Heart right ventricle (tissue), 16 donors: ENCODE measurements at regions not wholly inside any gene's neighbourhood (a gene's known extent, or its start where the extent isn't known, plus 50 kb on each side); places are given as distances from the start of the nearest gene placed in this dataset.

ENCODE experiments used
- ATAC-seq, 8 donors: fragments of 200-7000 bp; cut with Tn5 transposase; one replicate each; pipeline ENCODE4 v1.9.1; 2020; ENCODE audit warnings: mild to moderate bottlenecking in 8 of 8, moderate library complexity in 8 of 8, moderate number of reproducible peaks in 1 of 8
- DNase-seq, 2 donors: peaks; one replicate each; pipeline ENCODE4 v3.0.0-alpha.2; 2020
- H3K27ac ChIP-seq, 10 donors: fragments of 200-600 bp; sonication (generic) in 2 of 10; one replicate each; pipeline versions ENCODE4 v1.5.0 to v1.8.0; 2020 to 2022; ENCODE audit warnings: mild to moderate bottlenecking in 3 of 10
- H3K27me3 ChIP-seq, 7 donors: fragments of 200-600 bp; one replicate each; pipeline ENCODE4 v1.8.0; 2021 to 2022; ENCODE audit warnings: mild to moderate bottlenecking in 2 of 7
- H3K36me3 ChIP-seq, 9 donors: fragments of 200-600 bp; sonication (generic) in 1 of 9; one replicate each; pipeline versions ENCODE4 v1.5.0 to v1.8.0; 2020 to 2022; ENCODE audit warnings: mild to moderate bottlenecking in 2 of 9
- H3K4me1 ChIP-seq, 9 donors: fragments of 200-600 bp; sonication (generic) in 1 of 9; one replicate each; pipeline versions ENCODE4 v1.5.0 to v1.8.0; 2020 to 2022; ENCODE audit warnings: mild to moderate bottlenecking in 4 of 9
- H3K4me3 ChIP-seq, 10 donors: fragments of 200-600 bp; sonication (generic) in 2 of 10; one replicate each; pipeline versions ENCODE4 v1.5.0 to v1.8.0; 2020 to 2022; ENCODE audit warnings: mild to moderate bottlenecking in 7 of 10, moderate library complexity in 2 of 10
- H3K9me3 ChIP-seq, 11 donors: fragments of 200-600 bp in 10 of 11; sonication (generic) in 2 of 11; one replicate each; pipeline versions ENCODE4 v1.5.0 to v1.8.0; 2013 to 2022; ENCODE audit warnings: mild to moderate bottlenecking in 2 of 11, control low read depth in 1 of 11, moderate library complexity in 1 of 11
- WGBS, 2 donors: extraction: QIAGEN DNeasy Blood & Tissue Kit; methylation state at CpG; one replicate each; pipeline ENCODE4 v1.1.7; 2013; ENCODE audit warnings: inconsistent platforms in 1 of 2; 5-methylcytosine and 5-hydroxymethylcytosine counted together
- intact Hi-C, 10 donors: fragments of 100-400 bp; cut with DNase I; formaldehyde crosslinking; loops; one replicate each; pipeline versions ENCODE4 v1.11.1 to v1.14.2; 2022
- TF ChIP-seq, protein P1 (sequence below), 9 donors: fragments of 200-600 bp; sonication (generic) in 2 of 9; IDR thresholded peaks; one replicate each; pipeline versions ENCODE4 v1.5.0 to v1.8.0; 2021 to 2022; ENCODE audit warnings: antibody characterized with exemption in 9 of 9, mild to moderate bottlenecking in 5 of 9, moderate library complexity in 1 of 9
- donor health status: Arrhythmogenic right ventricular cardiomyopathy.
- donor health status: ischemic (EF 13 %, LVEDD 7.1; RV severe dilation, severe dysfunction).
- donor health status: healthy with polysubstance abuse.
- donor health status: DM: no; HTN: yes; CAD: no.
- donor health status: DM: no; HTN: no; CAD: no.
- donor health status: ischemic (EF 25% LVEDD 6.9; RV normal size, moderate dysfunction).
- donor health status: ischemic (EF 25% LVEDD 5.7; RV mildly dilated, moderate dysfunction).
- donor health status: healthy.
- donor health status: DM: yes; HTN: yes; CAD: no.
- donor health status: Ischemic cardiomyopathy.
- donor health status: ischemic (EF 35%, LVEDD 5.7; RV mildly dilated, moderate dysfunction).
- donor health status: nonischemic (EF 11% LVEDD 7.7; RV severe dilation, severe dysfunction).
- donor health status: DM: yes; HTN: yes; CAD: no.
- donor health status: PGD.
- donor health status: ischemic (EF 29% LVEDD 5.4; RV normal size, mild dysfunction).
- donor health status: nonischemic (EF 23%, LVEDD 6.1; RV moderate dilation, normal function).

GRCh38 chr1:60268451-60268850, 194.9 kb upstream of the C1orf87 start:
- no peak for ATAC-seq

GRCh38 chr1:60265560-60266535, 192.3 kb upstream of the C1orf87 start:
- ATAC-seq, result no peak

More at GRCh38 chr1:60268451-60268850, 194.9 kb upstream of the C1orf87 start:
- 82 to 87% methylated on average over 2 of the region's 2 CpGs for WGBS, 2 donors
- Histone ChIP-seq H3K36me3 (no peaks in the 10 kb centered on the region), H3K27me3 (peaks cover 0 to 15% (median 0%) of the 10 kb centered on the region in 7 donors), H3K4me3 (no peak overlapping the region), H3K4me1 (no peaks in the 10 kb centered on the region), H3K27ac (no peak overlapping the region), H3K9me3 (no peaks in the 10 kb centered on the region)
- TF ChIP-seq, protein P1, sequence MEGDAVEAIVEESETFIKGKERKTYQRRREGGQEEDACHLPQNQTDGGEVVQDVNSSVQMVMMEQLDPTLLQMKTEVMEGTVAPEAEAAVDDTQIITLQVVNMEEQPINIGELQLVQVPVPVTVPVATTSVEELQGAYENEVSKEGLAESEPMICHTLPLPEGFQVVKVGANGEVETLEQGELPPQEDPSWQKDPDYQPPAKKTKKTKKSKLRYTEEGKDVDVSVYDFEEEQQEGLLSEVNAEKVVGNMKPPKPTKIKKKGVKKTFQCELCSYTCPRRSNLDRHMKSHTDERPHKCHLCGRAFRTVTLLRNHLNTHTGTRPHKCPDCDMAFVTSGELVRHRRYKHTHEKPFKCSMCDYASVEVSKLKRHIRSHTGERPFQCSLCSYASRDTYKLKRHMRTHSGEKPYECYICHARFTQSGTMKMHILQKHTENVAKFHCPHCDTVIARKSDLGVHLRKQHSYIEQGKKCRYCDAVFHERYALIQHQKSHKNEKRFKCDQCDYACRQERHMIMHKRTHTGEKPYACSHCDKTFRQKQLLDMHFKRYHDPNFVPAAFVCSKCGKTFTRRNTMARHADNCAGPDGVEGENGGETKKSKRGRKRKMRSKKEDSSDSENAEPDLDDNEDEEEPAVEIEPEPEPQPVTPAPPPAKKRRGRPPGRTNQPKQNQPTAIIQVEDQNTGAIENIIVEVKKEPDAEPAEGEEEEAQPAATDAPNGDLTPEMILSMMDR (IDR thresholded peaks at IDR 0.05), result no peak
- intact Hi-C loops, result no loop called here
- DNase-seq, result no peak

GRCh38 chr1:60262701-60263100, 189.1 kb upstream of the C1orf87 start:
- ATAC-seq, result no peak
- Histone ChIP-seq H3K4me1 (no peaks in the 10 kb centered on the region), H3K36me3 (no peaks in the 10 kb centered on the region), H3K4me3 (no peak overlapping the region), H3K27ac (no peak overlapping the region), H3K27me3 (peaks cover 0 to 15% (median 0%) of the 10 kb centered on the region in 7 donors), H3K9me3 (no peaks in the 10 kb centered on the region)
- intact Hi-C loops, result no loop called here
- TF ChIP-seq, protein P1 (IDR thresholded peaks at IDR 0.05), result no peak
- DNase-seq, result no peak
- 61 to 79% methylated on average over 2 of the region's 2 CpGs for WGBS, 2 donors

More at GRCh38 chr1:60265560-60266535, 192.3 kb upstream of the C1orf87 start:
- intact Hi-C loops, result no loop called here
- 60 to 67% methylated on average over 3 of the region's 3 CpGs for WGBS, 2 donors
- no peak for DNase-seq
- Histone ChIP-seq H3K27me3 (peaks cover 0 to 15% (median 0%) of the 10 kb centered on the region in 7 donors), H3K4me3 (no peak overlapping the region), H3K4me1 (no peaks in the 10 kb centered on the region), H3K9me3 (no peaks in the 10 kb centered on the region), H3K36me3 (no peaks in the 10 kb centered on the region), H3K27ac (no peak overlapping the region)
- TF ChIP-seq, protein P1 (IDR thresholded peaks at IDR 0.05), result no peak

- H3K4me3 ChIP-seq, result no peak overlapping the region
- no peaks in the 10 kb centered on the region for H3K9me3 ChIP-seq
- intact Hi-C loops, result no loop called here
- DNase-seq, result no peak
- TF ChIP-seq, protein P1 (IDR thresholded peaks at IDR 0.05), result no peak
- H3K27me3 ChIP-seq, result no peaks in the 10 kb centered on the region
- H3K36me3 ChIP-seq, result no peaks in the 10 kb centered on the region
- no peak for ATAC-seq
- H3K4me1 ChIP-seq, result no peaks in the 10 kb centered on the region
- H3K27ac ChIP-seq, result no peak overlapping the region
Measured at GRCh38 chr1:60257531-60257930, 184.0 kb upstream of the C1orf87 start.
